DMS 273 (cell line): ENCODE measurements at regions not wholly inside any gene's neighbourhood (a gene's known extent, or its start where the extent isn't known, plus 50 kb on each side); places are given as distances from the start of the nearest gene placed in this dataset.

Source experiments
- DNase-seq: peaks from one replicate; lab custom pipeline; 2025; ENCODE audit not compliant: unreplicated experiment; lab: John Stamatoyannopoulos, UW

GRCh38 chr15:72923289-72923688, 129.0 kb upstream of the NEO1 start:
- peak; percentile 4 for DNase-seq

DNA sequence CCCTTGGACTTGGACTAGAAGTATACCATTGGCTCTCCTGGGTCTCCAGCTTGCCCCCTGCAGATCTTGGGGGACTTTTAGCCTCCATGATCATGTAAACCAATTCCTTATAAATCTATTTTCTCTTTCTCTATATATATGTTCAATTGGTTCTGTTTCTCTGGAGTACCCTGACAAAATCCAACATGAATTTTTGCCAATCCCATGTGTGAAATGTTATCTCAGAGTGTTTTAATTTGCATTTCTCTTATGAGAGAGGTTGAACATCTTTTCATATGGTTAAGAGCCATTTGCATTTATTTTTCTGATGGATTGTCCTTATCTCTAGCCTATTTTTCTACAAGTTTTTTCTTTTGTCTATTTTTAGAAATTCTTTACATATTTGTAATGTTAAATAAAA, 131.7 kb upstream of the NEO1 start:
- DNase-seq = no peak

DNA sequence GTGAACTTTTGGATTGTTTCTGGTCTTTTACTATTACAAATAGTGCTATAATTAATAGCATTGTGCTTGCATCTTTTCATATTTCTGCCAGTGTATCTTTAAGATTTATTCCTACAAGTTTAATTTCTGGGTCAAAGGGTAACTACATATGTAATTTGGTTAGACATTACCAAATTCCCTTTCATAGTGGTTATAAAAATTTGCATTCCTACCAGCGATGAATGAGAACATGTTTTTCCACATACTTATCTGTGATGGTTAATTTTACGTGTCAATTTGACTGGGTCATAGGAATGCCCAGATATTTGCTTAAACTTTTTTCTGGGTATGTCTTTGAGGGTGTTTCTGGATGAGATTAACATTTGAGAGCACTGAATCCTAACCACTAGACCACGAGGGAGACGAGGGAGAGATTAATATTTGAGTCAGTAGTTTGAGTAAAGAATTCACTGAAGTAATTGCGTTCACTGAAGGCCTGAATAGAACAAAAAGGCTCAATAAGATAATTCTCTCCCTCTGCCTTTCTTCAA, 132.3 kb upstream of the NEO1 start:
- no peak for DNase-seq

- peak; percentile 24 for DNase-seq
Observed at GRCh38 chr15:72916897-72917296, 133.3 kb upstream of the ADPGK start.

DNA sequence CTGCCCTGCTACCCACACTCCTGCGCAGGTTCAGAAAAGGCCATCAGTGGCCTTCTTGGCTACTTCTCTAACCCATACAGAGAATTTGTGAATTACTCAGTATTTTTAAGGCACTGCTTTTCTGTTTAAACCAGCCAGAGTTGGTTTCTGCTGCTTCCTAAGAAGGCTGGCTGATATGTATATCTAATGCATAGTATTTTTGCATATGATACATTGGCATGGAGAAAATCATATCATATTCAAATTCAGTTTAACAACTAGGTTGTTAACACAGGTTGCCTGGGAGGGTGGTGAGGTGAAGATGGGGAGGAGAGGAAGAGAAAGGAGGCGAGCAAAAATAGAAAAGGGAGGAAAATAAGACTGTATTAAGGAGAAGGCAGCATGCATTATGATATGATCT, 132.8 kb upstream of the ADPGK start:
- DNase-seq = no peak

DNA sequence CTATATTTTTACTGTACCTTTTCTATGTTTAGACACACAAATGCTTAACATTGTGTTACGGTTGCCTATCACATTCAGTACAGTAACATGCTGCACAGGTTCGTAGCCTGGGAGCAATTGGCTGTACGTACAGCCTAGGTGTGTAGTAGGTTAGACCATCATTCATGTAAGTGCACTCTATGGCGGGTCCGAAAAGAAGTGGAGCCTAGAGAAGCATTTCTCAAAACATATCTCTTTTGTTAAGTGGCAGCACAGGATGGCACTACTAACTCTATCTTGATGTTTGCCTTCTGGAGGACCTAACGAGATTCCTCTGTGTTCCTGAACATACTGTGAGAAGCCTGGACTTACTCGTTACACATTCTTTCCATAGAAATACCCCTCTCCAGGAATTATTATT, 132.3 kb upstream of the ADPGK start:
- no peak for DNase-seq

DNA sequence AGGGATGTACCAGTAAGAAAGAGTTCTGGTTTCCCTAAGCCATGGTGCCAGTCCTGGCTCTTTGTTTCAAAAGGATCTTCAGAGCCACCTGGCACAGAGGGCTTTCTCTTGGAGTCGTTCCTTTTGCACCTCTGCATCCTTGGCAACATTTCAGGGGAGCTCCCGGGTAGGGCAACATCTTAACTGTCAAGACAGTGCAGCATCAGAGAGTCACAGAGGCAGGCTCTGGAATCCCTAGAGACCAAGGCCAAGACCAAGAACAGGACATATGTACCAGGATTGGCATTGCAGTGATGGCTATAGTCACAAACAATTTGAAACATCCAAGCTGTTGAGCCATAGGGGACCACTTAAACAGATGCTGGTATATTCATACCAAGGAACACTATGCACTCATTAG, 129.4 kb upstream of the ADPGK start:
- peak; percentile 60 for DNase-seq

GRCh38 chr15:72912121-72912520, 128.6 kb upstream of the ADPGK start:
- DNase-seq = peak; percentile 62

DNA sequence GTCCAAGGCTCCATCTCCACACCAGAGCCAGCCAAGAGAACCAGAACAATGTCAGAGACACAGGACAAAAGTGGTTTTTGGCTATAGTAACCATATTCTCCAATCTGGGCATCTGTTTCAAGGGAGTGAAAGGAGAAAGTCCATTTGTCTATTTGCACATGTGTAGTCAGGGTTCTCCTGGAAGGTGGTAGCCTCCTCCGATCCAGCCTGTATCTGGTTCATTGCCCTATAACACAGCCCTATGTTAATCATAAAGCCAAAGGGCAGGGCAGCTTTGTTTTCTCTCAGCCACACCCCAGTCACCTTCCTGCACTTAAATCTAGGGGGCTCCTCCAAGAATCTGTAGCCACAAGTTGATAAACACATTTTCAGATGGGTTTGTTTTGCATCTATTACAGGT, 128.1 kb upstream of the ADPGK start:
- DNase-seq = peak; percentile 27

DNA sequence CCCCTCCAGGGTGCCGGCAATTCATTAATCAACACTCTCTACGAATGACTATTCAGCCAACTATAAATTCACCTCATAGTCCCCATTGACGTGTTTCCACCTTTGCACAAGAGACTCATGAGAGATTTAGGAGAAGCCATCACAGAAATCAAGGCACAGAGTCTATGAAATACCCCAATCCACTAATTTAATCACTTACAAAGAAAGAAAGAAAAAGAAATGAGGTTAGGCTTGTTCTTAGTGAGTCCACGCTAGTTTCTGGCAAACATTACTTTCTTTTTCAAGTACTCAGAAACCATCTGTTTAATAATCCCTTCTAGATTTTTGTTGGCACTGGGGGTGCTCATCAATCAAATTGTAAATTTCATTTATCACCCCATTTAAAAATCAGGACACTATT, 125.2 kb upstream of the ADPGK start:
- DNase-seq = peak; percentile 49

- peak; percentile 79 for DNase-seq
Observed at GRCh38 chr15:72907733-72908132, 124.2 kb upstream of the ADPGK start.

GRCh38 chr15:72902919-72903260, 119.3 kb upstream of the ADPGK start:
- DNase-seq = no peak

DNA sequence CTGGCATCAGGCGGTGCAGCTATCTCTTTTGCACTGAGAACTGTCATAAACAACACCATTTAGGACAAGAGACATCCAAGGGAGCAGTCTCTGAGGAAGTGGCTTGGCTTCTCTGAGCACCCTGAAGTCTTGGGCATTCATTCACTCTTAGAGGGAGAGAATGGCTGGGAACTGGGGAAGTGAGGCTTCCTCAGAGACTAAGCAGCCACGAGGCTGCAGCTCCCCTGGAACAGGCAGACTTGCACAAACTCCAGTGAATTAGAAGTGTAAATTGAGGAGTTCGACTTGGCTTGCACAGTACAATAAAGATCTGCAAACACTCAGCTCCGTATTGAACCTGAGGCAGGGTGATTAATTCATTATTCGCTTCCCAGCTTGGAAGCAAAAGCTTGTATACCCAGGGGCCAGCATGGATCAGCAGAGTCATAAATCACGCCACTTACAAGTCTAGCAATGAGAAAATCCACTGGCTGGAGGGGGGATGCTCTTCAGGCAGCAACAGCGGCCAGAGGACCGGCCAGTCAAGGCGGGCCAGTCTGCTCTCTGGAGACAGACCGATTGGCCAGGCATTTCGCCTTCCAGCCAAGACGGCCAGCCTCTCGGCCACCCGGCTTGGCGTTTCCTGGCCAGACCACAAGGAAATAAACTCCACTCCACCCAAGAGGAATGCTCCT, 118.8 kb upstream of the ADPGK start:
- DNase-seq = no peak

DNA sequence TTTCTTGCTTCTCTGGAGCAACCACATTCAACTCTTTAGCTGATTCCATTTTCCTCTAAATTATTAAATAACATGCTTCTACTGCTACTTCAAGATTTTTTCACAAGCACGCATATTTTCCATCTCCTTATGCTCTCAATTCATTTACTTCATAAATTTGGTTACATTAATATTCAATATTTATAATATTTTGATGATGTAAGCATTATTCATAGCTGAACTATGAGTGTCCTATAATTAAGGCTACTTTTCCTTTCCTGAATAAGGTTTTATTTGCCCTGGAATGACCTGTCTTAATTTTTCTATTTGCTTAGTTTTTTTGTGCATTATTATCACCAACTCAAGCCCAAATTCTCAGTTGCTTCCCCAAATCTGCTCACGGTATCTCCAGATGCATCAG, 109.4 kb upstream of the ADPGK start:
- DNase-seq = no peak

GRCh38 chr15:72890043-72890442, 106.5 kb upstream of the ADPGK start:
- DNase-seq = peak; percentile 90

- no peak for DNase-seq
Observed at GRCh38 chr15:72889545-72889944, 106.0 kb upstream of the ADPGK start.

- no peak for DNase-seq
Observed at GRCh38 chr15:72888811-72889210, 105.3 kb upstream of the ADPGK start.

DNA sequence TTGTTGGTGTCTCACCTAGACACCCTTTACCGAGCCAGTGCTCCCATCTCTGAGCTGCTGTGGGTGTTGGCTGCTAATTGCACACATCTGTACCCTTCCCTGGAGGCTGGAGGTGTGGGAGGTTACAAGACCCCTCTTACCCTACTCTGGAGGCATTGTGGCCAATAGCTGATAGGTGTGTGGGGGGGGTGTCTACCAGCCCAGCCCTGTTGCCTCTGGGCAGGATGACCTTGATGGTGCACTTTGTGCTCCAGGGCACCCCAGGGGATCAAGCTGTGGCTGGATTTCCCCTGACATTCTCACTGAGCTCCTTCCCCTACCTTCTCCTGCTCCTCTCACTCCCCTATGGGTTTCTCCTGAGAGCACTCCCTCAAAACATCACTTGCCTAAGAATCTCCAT, 104.7 kb upstream of the ADPGK start:
- DNase-seq = no peak

- DNase-seq = no peak
Observed at GRCh38 chr15:72887376-72887775, 103.8 kb upstream of the ADPGK start.

GRCh38 chr15:72884311-72884710, 100.8 kb upstream of the ADPGK start:
- no peak for DNase-seq

GRCh38 chr15:72873379-72874233, 90.0 kb upstream of the ADPGK start:
- DNase-seq = peak; percentile 69

DNA sequence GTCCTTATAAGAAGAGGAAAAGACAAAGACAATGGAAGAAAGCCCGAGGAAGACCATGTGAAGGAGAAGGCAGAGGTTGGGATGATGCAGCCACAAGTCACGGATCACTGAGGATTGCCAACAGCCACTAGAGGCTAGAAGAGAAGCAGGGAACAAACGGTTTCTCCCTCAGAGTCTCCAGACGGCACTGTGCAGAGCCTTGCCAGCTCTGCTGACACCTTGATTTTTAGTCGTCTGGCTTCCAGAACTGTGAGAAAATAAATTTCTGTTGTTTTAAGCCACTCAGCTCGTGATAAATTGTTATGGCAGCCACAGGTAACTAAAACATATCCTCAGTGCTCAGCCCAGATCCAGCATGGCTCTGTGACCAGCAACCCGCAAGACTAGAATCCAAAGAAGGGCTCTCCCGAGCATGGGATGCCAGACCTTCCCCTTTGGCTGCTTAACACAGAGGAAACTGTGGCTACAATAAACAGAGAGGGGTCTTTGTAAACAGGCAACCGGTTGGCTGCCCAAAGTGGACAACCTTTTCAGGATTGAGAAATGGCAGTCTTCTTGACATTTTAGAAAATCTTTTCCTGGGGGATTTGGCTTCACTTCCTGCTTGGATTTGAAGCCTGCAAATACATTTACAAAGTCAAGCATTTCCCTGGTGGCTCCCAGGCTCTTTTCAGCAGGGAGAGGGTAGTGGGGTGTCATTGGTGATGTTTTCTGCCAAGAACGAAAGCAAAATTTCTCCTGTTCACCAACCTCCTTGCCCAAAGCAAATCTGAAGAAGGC, 88.7 kb upstream of the ADPGK start:
- no peak for DNase-seq
